Activated B cell treated with CpG ODN at 0.5 μM for 24 hours (primary cell): ENCODE measurements at regions not wholly inside any gene's neighbourhood (a gene's known extent, or its start where the extent isn't known, plus 50 kb on each side); places are given as distances from the start of the nearest gene placed in this dataset.

Experiments
- ATAC-seq: fragments of 200-7000 bp; cut with Tn5 transposase; one replicate; pipeline ENCODE4 v1.10.0; 2021; ENCODE audit warnings: low read depth, mild to moderate bottlenecking, moderate library complexity
- CTCF ChIA-PET: fragments of 350-600 bp; sonication (Branson Sonifier 250); formaldehyde crosslinking; loops from one replicate; lab custom pipeline; 2021; ENCODE audit warnings: antibody characterized with exemption; lab: Charles Lee
- POLR2A ChIA-PET: fragments of 350-600 bp; sonication (Branson Sonifier 250); formaldehyde crosslinking; loops from one replicate; lab custom pipeline; 2021; ENCODE audit warnings: antibody characterized with exemption; lab: Charles Lee
- DNase-seq: peaks from one replicate; pipeline ENCODE4 v3.0.0; 2022
- H3K27ac Mint-ChIP-seq: one replicate; pipeline ENCODE4 v1.8.0; 2020; ENCODE audit warnings: mixed read lengths
- H3K27me3 Mint-ChIP-seq: one replicate; pipeline ENCODE4 v1.8.0; 2021; ENCODE audit warnings: mixed read lengths
- H3K36me3 Mint-ChIP-seq: one replicate; pipeline ENCODE4 v1.8.0; 2021; ENCODE audit warnings: low read depth, mixed read lengths
- H3K4me1 Mint-ChIP-seq: one replicate; pipeline ENCODE4 v1.8.0; 2021; ENCODE audit warnings: mixed read lengths
- H3K4me3 Mint-ChIP-seq: one replicate; pipeline ENCODE4 v1.8.0; 2020; ENCODE audit warnings: mild to moderate bottlenecking, mixed read lengths
- H3K9me3 Mint-ChIP-seq: one replicate; pipeline ENCODE4 v1.8.0; 2020; ENCODE audit warnings: mixed read lengths
- CTCF ChIP-seq: fragments of 200-600 bp; IDR thresholded peaks from one replicate; pipeline ENCODE4 v1.8.0; 2022; ENCODE audit warnings: antibody characterized with exemption, mild to moderate bottlenecking
- intact Hi-C: fragments of 100-400 bp; cut with micrococcal nuclease; formaldehyde crosslinking; loops from one replicate; pipeline ENCODE4 v1.15.1; 2024

GRCh38 chr1:95956215-95956614 is 722.2 kb downstream of the RWDD3 start:
- Mint-ChIP-seq H3K27ac (no peak overlapping the region), H3K4me3 (no peak overlapping the region), H3K36me3 (no peaks in the 10 kb centered on the region), H3K4me1 (no peaks in the 10 kb centered on the region), H3K27me3 (no peaks in the 10 kb centered on the region), H3K9me3 (peaks cover 13% of the 10 kb centered on the region)
- ATAC-seq (no peak), DNase-seq (no peak)
- POLR2A ChIA-PET: no interaction called here
- CTCF ChIA-PET: no interaction called here
- TF ChIP-seq CTCF: no peak
- intact Hi-C loops: no loop called here

GRCh38 chr1:95957748-95958147 is 723.7 kb downstream of the RWDD3 start:
- TF ChIP-seq CTCF: no peak
- intact Hi-C loops: no loop called here
- H3K27ac Mint-ChIP-seq: no peak overlapping the region
- ChIA-PET POLR2A (no interaction called here), CTCF (no interaction called here)
- no peaks in the 10 kb centered on the region for H3K27me3 Mint-ChIP-seq
- H3K36me3 Mint-ChIP-seq: no peaks in the 10 kb centered on the region
- DNase-seq (no peak), ATAC-seq (no peak)
- H3K4me1 Mint-ChIP-seq: no peaks in the 10 kb centered on the region
- peaks cover 21% of the 10 kb centered on the region for H3K9me3 Mint-ChIP-seq
- H3K4me3 Mint-ChIP-seq: no peak overlapping the region

GRCh38 chr1:95966866-95967265 is 732.9 kb downstream of the RWDD3 start:
- ATAC-seq: no peak
- POLR2A ChIA-PET: no interaction called here
- H3K27ac Mint-ChIP-seq: no peak overlapping the region
- H3K9me3 Mint-ChIP-seq: peaks cover 24% of the 10 kb centered on the region
- CTCF ChIA-PET: no interaction called here
- H3K4me1 Mint-ChIP-seq: no peaks in the 10 kb centered on the region
- no peak for TF ChIP-seq CTCF
- H3K36me3 Mint-ChIP-seq: no peaks in the 10 kb centered on the region
- intact Hi-C loops: no loop called here
- DNase-seq: no peak
- no peak overlapping the region for H3K4me3 Mint-ChIP-seq
- no peaks in the 10 kb centered on the region for H3K27me3 Mint-ChIP-seq

GRCh38 chr1:95974586-95974985 is 740.6 kb downstream of the RWDD3 start:
- intact Hi-C loops: no loop called here
- DNase-seq: no peak
- no peak for TF ChIP-seq CTCF
- H3K4me1 Mint-ChIP-seq: no peaks in the 10 kb centered on the region
- no peak overlapping the region for H3K27ac Mint-ChIP-seq
- POLR2A ChIA-PET: no interaction called here
- no peak for ATAC-seq
- peaks cover 11% of the 10 kb centered on the region for H3K9me3 Mint-ChIP-seq
- no peaks in the 10 kb centered on the region for H3K27me3 Mint-ChIP-seq
- H3K36me3 Mint-ChIP-seq: no peaks in the 10 kb centered on the region
- H3K4me3 Mint-ChIP-seq: no peak overlapping the region
- CTCF ChIA-PET: no interaction called here

GRCh38 chr1:95982711-95983110 is 738.9 kb upstream of the PTBP2 start:
- POLR2A ChIA-PET: no interaction called here
- Mint-ChIP-seq H3K4me1 (no peaks in the 10 kb centered on the region), H3K36me3 (no peaks in the 10 kb centered on the region), H3K27ac (no peak overlapping the region), H3K9me3 (no peaks in the 10 kb centered on the region), H3K27me3 (no peaks in the 10 kb centered on the region), H3K4me3 (no peak overlapping the region)
- no peak for ATAC-seq
- no peak for TF ChIP-seq CTCF
- no peak for DNase-seq
- intact Hi-C loops: no loop called here
- CTCF ChIA-PET: no interaction called here
